H9 (cell line): ENCODE measurements at regions not wholly inside any gene's neighbourhood (a gene's known extent, or its start where the extent isn't known, plus 50 kb on each side); places are given as distances from the start of the nearest gene placed in this dataset.

Experiments used
- DNase-seq: peaks from one replicate; pipeline ENCODE4 v3.0.0-alpha.2; 2017
- H2AFZ ChIP-seq: one replicate; pipeline ENCODE4 v1.6.1; 2013; ENCODE audit warnings: mild to moderate bottlenecking, low read length, control low read depth, moderate library complexity
- H2AK5ac ChIP-seq: 2 replicates; pipeline ENCODE4 v1.6.1; 2013; ENCODE audit warnings: low read length, control low read depth, mixed read lengths; ENCODE audit not compliant: insufficient read length
- H2BK120ac ChIP-seq: one replicate; pipeline ENCODE4 v1.6.1; 2013; ENCODE audit warnings: low read depth, mild to moderate bottlenecking, low read length, control low read depth, inconsistent platforms; ENCODE audit not compliant: poor library complexity, severe bottlenecking
- H2BK12ac ChIP-seq: 2 replicates; pipeline ENCODE4 v1.6.1; 2013; ENCODE audit warnings: low read length, control low read depth, mixed read lengths, low read depth; ENCODE audit not compliant: insufficient read length
- H2BK15ac ChIP-seq: 2 replicates; pipeline ENCODE4 v1.6.1; 2013; ENCODE audit warnings: low read depth, low read length, control low read depth
- H2BK20ac ChIP-seq: one replicate; pipeline ENCODE4 v1.6.1; 2013; ENCODE audit warnings: low read depth, mild to moderate bottlenecking, low read length, control low read depth, inconsistent platforms; ENCODE audit not compliant: poor library complexity, severe bottlenecking
- H2BK5ac ChIP-seq: 2 replicates; pipeline ENCODE4 v1.6.1; 2013; ENCODE audit warnings: low read length, control low read depth, mixed read lengths; ENCODE audit not compliant: insufficient read length
- H3K14ac ChIP-seq: 2 replicates; pipeline ENCODE4 v1.6.1; 2013; ENCODE audit warnings: low read length, control low read depth; ENCODE audit not compliant: insufficient read depth
- H3K18ac ChIP-seq: 2 replicates; pipeline ENCODE4 v1.6.1; 2013; ENCODE audit warnings: low read depth, mild to moderate bottlenecking, mixed read lengths, low read length, control low read depth; ENCODE audit not compliant: insufficient read length
- H3K23ac ChIP-seq: 2 replicates; pipeline ENCODE4 v1.6.1; 2013; ENCODE audit warnings: low read length, control low read depth, mixed read lengths, low read depth; ENCODE audit not compliant: insufficient read length
- H3K23me2 ChIP-seq: 2 replicates; pipeline ENCODE4 v1.6.1; 2013; ENCODE audit warnings: low read depth, mild to moderate bottlenecking, mixed read lengths, low read length, control low read depth; ENCODE audit not compliant: insufficient read length, poor library complexity, severe bottlenecking
- H3K27ac ChIP-seq: 2 replicates; pipeline ENCODE4 v1.5.1; 2013; ENCODE audit warnings: low read length, control low read depth, mixed read lengths, low read depth; ENCODE audit not compliant: insufficient read length
- H3K27me3 ChIP-seq: 2 replicates; pipeline ENCODE4 v1.6.1; 2013; ENCODE audit warnings: low read length, control low read depth, inconsistent platforms; ENCODE audit not compliant: insufficient read depth
- H3K4ac ChIP-seq: 2 replicates; pipeline ENCODE4 v1.6.1; 2013; ENCODE audit warnings: low read depth, mild to moderate bottlenecking, control low read depth, inconsistent platforms, low read length, moderate library complexity
- H3K4me1 ChIP-seq: 2 replicates; pipeline ENCODE4 v1.6.1; 2013; ENCODE audit warnings: low read length, control low read depth, inconsistent platforms; ENCODE audit not compliant: insufficient read depth
- H3K4me2 ChIP-seq: 2 replicates; pipeline ENCODE4 v1.6.1; 2013; ENCODE audit warnings: low read length, control low read depth, mixed read lengths; ENCODE audit not compliant: insufficient read length, insufficient read depth
- H3K56ac ChIP-seq: 2 replicates; pipeline ENCODE4 v1.6.1; 2013; ENCODE audit warnings: low read depth, mild to moderate bottlenecking, mixed read lengths, low read length, control low read depth; ENCODE audit not compliant: insufficient read length
- H3K79me1 ChIP-seq: 2 replicates; pipeline ENCODE4 v1.6.1; 2013; ENCODE audit warnings: low read depth, mild to moderate bottlenecking, moderate library complexity, low read length, control low read depth, inconsistent platforms; ENCODE audit not compliant: insufficient read depth, poor library complexity, severe bottlenecking
- H3K79me2 ChIP-seq: 2 replicates; pipeline ENCODE4 v1.6.1; 2013; ENCODE audit warnings: low read length, control low read depth, inconsistent platforms; ENCODE audit not compliant: insufficient read depth
- H3K9ac ChIP-seq: 2 replicates; pipeline ENCODE4 v1.6.1; 2013; ENCODE audit warnings: low read length, control low read depth, mixed read lengths; ENCODE audit not compliant: insufficient read length; ENCODE audit errors: extremely low read depth
- H3K9me3 ChIP-seq: one replicate; pipeline ENCODE4 v1.6.1; 2013; ENCODE audit warnings: low read depth, low read length, inconsistent platforms; ENCODE audit not compliant: control insufficient read depth
- H3T11ph ChIP-seq: one replicate; pipeline ENCODE4 v1.6.1; 2013; ENCODE audit warnings: mild to moderate bottlenecking, low read length, control low read depth, inconsistent platforms
- H4K20me1 ChIP-seq: one replicate; pipeline ENCODE4 v1.6.1; 2013; ENCODE audit not compliant: control insufficient read depth, insufficient read length, insufficient read depth
- H4K5ac ChIP-seq: 2 replicates; pipeline ENCODE4 v1.6.1; 2013; ENCODE audit warnings: low read depth, mild to moderate bottlenecking, mixed read lengths, low read length, control low read depth; ENCODE audit not compliant: insufficient read length
- H4K8ac ChIP-seq: replicated peaks from 2 replicates; pipeline ENCODE4 v1.6.1; 2013; ENCODE audit warnings: low read length, control low read depth, mixed read lengths, low read depth; ENCODE audit not compliant: insufficient read length
- H4K91ac ChIP-seq: 2 replicates; pipeline ENCODE4 v1.6.1; 2013; ENCODE audit warnings: low read depth, mild to moderate bottlenecking, moderate library complexity, mixed read lengths, low read length, control low read depth; ENCODE audit not compliant: insufficient read length
- H3K27ac Mint-ChIP-seq, 3 experiments: 2 replicates in 2 of 3; 3 replicates in 1 of 3; pipeline ENCODE4 v1.8.0; 2020 to 2021; ENCODE audit warnings: mixed read lengths in 3 of 3, mild to moderate bottlenecking in 1 of 3, moderate library complexity in 1 of 3
- H3K27me3 Mint-ChIP-seq: 2 replicates; pipeline ENCODE4 v1.8.0; 2021; ENCODE audit warnings: low read depth, mild to moderate bottlenecking, moderate library complexity, mixed read lengths
- H3K36me3 Mint-ChIP-seq, 3 experiments: 2 replicates in 2 of 3; 3 replicates in 1 of 3; pipeline ENCODE4 v1.8.0; 2020 to 2021; ENCODE audit warnings: low read depth in 3 of 3, mixed read lengths in 3 of 3; ENCODE audit not compliant: insufficient read depth in 1 of 3
- H3K4me1 Mint-ChIP-seq, 2 experiments: 2 replicates each; pipeline ENCODE4 v1.8.0; 2020; ENCODE audit warnings: mixed read lengths in 2 of 2
- H3K4me3 Mint-ChIP-seq, 2 experiments: 2 replicates in 1 of 2; 3 replicates in 1 of 2; pipeline ENCODE4 v1.8.0; 2020 to 2021; ENCODE audit warnings: mild to moderate bottlenecking in 2 of 2, mixed read lengths in 2 of 2, moderate library complexity in 1 of 2
- H3K9me3 Mint-ChIP-seq, 2 experiments: 2 replicates in 1 of 2; 3 replicates in 1 of 2; pipeline ENCODE4 v1.8.0; 2020; ENCODE audit warnings: mild to moderate bottlenecking in 2 of 2, mixed read lengths in 2 of 2, moderate library complexity in 1 of 2
- WGBS: extraction: QIAGEN DNeasy Blood & Tissue Kit; methylation state at CpG from one replicate; pipeline ENCODE4 v1.1.7; 2013; ENCODE audit warnings: missing lambda C conversion rate, low lambda C conversion rate, mixed read lengths; ENCODE audit not compliant: insufficient read length; ENCODE audit errors: extremely low coverage; 5-methylcytosine and 5-hydroxymethylcytosine counted together
- TF ChIP-seq, protein P1 (sequence below): fragments of 200-600 bp; sonication (generic); conservative IDR thresholded peaks from 3 replicates; pipeline ENCODE4 v1.8.0; 2021; ENCODE audit warnings: antibody characterized with exemption, mild to moderate bottlenecking

DNA sequence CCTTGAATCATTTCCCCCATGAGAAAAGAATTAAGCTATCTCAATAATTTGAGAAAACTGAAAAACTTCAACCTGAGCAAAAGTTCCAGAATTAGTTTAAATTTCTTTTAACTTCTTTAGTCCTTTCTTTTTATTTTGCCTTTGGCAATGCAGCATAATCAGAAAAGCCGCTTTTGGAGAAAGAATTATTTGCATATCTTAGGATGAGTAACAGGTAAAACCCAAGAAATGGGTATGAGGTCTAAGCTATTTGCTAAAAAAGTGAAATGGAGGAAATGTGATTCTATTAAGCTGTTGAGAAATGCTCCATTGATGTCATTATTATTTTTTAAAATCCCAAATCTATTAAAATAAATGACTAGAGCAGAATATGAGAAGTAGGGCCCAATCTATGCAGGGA, 1238.3 kb upstream of the GBE1 start:
- H3K4me2 ChIP-seq, result no peak overlapping the region
- no peak overlapping the region for H3K4ac ChIP-seq
- no peak overlapping the region for H3K23ac ChIP-seq
- no peak overlapping the region for H4K91ac ChIP-seq
- Mint-ChIP-seq H3K27ac (no peak overlapping the region), H3K27me3 (no peaks in the 10 kb centered on the region), H3K4me1 (peaks cover 49% of the 10 kb centered on the region in 2 experiments), H3K4me3 (no peak overlapping the region), H3K36me3 (peaks cover 7 to 24% (median 12%) of the 10 kb centered on the region in 3 experiments), H3K9me3 (peaks cover 15 to 19% of the 10 kb centered on the region in 2 experiments; a peak in 4 of 5 replicates)
- no peak overlapping the region for H3K27ac ChIP-seq
- H3K4me1 ChIP-seq, result peaks cover 5% of the 10 kb centered on the region; the same call in 1 of the 2 replicates
- H3T11ph ChIP-seq, result no peak overlapping the region
- H2BK5ac ChIP-seq, result no peak overlapping the region
- no peak overlapping the region for H3K56ac ChIP-seq
- no peak overlapping the region for H3K14ac ChIP-seq
- H4K20me1 ChIP-seq, result no peaks in the 10 kb centered on the region
- DNase-seq, result no peak
- H2BK120ac ChIP-seq, result no peak overlapping the region
- no peak overlapping the region for H2AFZ ChIP-seq
- H3K23me2 ChIP-seq, result no peaks in the 10 kb centered on the region
- no CpG with 5 or more reads among the region's 1 CpG for WGBS
- H4K8ac ChIP-seq, result no peak overlapping the region
- H3K79me2 ChIP-seq, result no peaks in the 10 kb centered on the region
- H3K9me3 ChIP-seq, result no peaks in the 10 kb centered on the region
- no peak overlapping the region for H4K5ac ChIP-seq
- H3K18ac ChIP-seq, result no peak overlapping the region
- H3K79me1 ChIP-seq, result no peaks in the 10 kb centered on the region
- H3K9ac ChIP-seq, result no peak overlapping the region
- no peak overlapping the region for H2BK20ac ChIP-seq
- no peak overlapping the region for H2BK12ac ChIP-seq
- TF ChIP-seq, protein P1, sequence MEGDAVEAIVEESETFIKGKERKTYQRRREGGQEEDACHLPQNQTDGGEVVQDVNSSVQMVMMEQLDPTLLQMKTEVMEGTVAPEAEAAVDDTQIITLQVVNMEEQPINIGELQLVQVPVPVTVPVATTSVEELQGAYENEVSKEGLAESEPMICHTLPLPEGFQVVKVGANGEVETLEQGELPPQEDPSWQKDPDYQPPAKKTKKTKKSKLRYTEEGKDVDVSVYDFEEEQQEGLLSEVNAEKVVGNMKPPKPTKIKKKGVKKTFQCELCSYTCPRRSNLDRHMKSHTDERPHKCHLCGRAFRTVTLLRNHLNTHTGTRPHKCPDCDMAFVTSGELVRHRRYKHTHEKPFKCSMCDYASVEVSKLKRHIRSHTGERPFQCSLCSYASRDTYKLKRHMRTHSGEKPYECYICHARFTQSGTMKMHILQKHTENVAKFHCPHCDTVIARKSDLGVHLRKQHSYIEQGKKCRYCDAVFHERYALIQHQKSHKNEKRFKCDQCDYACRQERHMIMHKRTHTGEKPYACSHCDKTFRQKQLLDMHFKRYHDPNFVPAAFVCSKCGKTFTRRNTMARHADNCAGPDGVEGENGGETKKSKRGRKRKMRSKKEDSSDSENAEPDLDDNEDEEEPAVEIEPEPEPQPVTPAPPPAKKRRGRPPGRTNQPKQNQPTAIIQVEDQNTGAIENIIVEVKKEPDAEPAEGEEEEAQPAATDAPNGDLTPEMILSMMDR, result no peak
- H2BK15ac ChIP-seq, result no peak overlapping the region
- H2AK5ac ChIP-seq, result no peak overlapping the region
- H3K27me3 ChIP-seq, result no peaks in the 10 kb centered on the region
